ENCODE measurements at regions not wholly inside any gene's neighbourhood (a gene's known extent, or its start where the extent isn't known, plus 50 kb on each side); places are given as distances from the start of the nearest gene placed in this dataset.
"Not testable (repeated sequence)": the region's sequence is repeated elsewhere in the genome, so short reads cannot be mapped to it uniquely, and the experiment has no call there.

DNA sequence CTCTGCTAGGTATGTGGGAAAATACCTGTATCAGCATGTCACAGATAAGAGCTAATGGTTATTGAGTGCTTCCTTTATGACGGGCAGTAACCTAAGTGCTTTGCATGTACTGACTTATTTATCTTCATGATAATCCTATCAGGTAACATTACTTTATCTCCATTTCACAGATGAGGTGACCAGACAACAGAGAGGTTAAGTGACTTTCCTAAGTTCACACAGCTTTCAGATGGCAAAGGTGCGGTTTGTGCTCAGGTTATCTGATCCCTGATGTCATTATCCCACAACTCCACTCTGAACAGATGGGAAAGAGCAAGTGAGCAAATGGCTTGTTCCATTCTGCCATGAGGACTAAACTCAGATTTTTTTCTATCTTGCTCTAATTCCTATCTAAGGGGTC is 217.0 kb upstream of the PODXL start:
- in situ Hi-C loops (cut with MboI; ENCODE audit: low sequenced_read_pairs), result no loop called here
- H3K4me3 ChIP-seq, result no peak overlapping the region

DNA sequence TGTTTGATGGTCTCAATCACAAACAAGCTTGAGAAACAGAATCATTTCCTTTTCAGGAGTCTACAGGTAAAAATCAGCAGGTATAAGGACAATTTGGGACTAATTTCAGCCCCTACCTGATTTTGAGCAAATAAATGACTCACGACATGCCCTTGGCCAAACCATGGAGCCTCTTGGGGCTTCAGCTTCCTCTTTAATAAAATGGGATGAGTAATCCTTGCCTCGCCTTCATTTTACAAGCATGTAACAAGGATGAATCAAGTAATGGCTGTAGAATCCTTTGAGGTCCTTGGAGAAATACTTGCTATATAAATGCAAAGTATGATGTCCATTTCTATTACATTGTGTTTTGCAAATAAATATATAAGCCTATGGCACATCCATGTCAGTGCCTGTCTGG is 212.8 kb upstream of the PODXL start:
- Histone ChIP-seq H3K4me1 (peaks cover 8% of the 10 kb centered on the region), H3K27me3 (ENCODE audit: low read depth) (no peaks in the 10 kb centered on the region), H3K9me3 (no peaks in the 10 kb centered on the region), H3K4me3 (no peak overlapping the region), H3K36me3 (replicated peaks) (no peaks in the 10 kb centered on the region)
- DNase-seq (ENCODE audit: low spot score in 2 of 2), result no peak
- in situ Hi-C loops (cut with MboI; ENCODE audit: low sequenced_read_pairs), result no loop called here

More for the DNA sequence above, 217.0 kb upstream of the PODXL start:
- no peak for DNase-seq (ENCODE audit: low spot score in 2 of 2)
- Histone ChIP-seq H3K9me3 (no peaks in the 10 kb centered on the region), H3K27me3 (ENCODE audit: low read depth) (no peaks in the 10 kb centered on the region), H3K4me1 (peaks cover 9% of the 10 kb centered on the region), H3K36me3 (replicated peaks) (no peaks in the 10 kb centered on the region)

- in situ Hi-C loops (cut with MboI; ENCODE audit: low sequenced_read_pairs), result no loop called here
- no peaks in the 10 kb centered on the region for H3K9me3 ChIP-seq
- H3K4me1 ChIP-seq, result no peaks in the 10 kb centered on the region
- peaks cover 5% of the 10 kb centered on the region for H3K27me3 ChIP-seq (ENCODE audit: low read depth)
- H3K4me3 ChIP-seq, result no peak overlapping the region
- no peak for DNase-seq (ENCODE audit: low spot score in 2 of 2)
- H3K36me3 ChIP-seq (replicated peaks), result no peaks in the 10 kb centered on the region
These were observed 211.2 kb upstream of the PODXL start for GRCh38 chr7:131767591-131767990.

- DNase-seq (ENCODE audit: low spot score in 2 of 2), result no peak
- peaks cover 8% of the 10 kb centered on the region for H3K27me3 ChIP-seq (ENCODE audit: low read depth)
- in situ Hi-C loops (cut with MboI; ENCODE audit: low sequenced_read_pairs), result no loop called here
- H3K4me1 ChIP-seq, result no peaks in the 10 kb centered on the region
- H3K9me3 ChIP-seq, result no peaks in the 10 kb centered on the region
- H3K4me3 ChIP-seq, result no peak overlapping the region
- H3K36me3 ChIP-seq (replicated peaks), result no peaks in the 10 kb centered on the region
These were observed 209.1 kb upstream of the PODXL start for GRCh38 chr7:131765575-131765974.

GRCh38 chr7:131764143-131764775 is 207.8 kb upstream of the PODXL start:
- H3K36me3 ChIP-seq (replicated peaks), result no peaks in the 10 kb centered on the region
- no peak overlapping the region for H3K4me3 ChIP-seq
- DNase-seq (ENCODE audit: low spot score in 2 of 2), result no peak
- H3K27me3 ChIP-seq (ENCODE audit: low read depth), result peaks cover 10% of the 10 kb centered on the region
- H3K9me3 ChIP-seq, result no peaks in the 10 kb centered on the region
- in situ Hi-C loops (cut with MboI; ENCODE audit: low sequenced_read_pairs), result no loop called here
- H3K4me1 ChIP-seq, result no peaks in the 10 kb centered on the region

DNA sequence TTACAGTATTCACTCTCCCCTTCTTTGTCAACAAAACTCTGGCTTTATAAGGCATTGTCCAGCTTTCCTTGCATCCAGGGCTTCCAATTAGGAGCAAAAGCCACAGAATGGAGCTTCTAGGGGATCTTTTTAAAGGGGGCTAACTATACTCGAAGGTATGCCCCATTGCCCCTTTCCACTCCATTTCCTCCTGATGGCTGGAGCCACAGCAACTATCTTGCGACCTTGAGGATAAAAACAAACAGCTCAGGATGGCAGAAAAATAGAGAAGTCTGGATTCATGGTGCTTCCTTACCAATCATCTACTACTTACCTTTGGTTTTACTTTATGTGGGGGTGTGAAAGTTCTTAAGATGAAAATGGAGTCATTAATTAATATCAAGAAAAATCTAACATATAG is 206.3 kb upstream of the PODXL start:
- no peaks in the 10 kb centered on the region for H3K36me3 ChIP-seq (replicated peaks)
- no peaks in the 10 kb centered on the region for H3K9me3 ChIP-seq
- in situ Hi-C loops (cut with MboI; ENCODE audit: low sequenced_read_pairs), result no loop called here
- H3K4me1 ChIP-seq, result no peaks in the 10 kb centered on the region
- no peak overlapping the region for H3K4me3 ChIP-seq
- no peak for DNase-seq (ENCODE audit: low spot score in 2 of 2)
- peaks cover 17% of the 10 kb centered on the region for H3K27me3 ChIP-seq (ENCODE audit: low read depth)

GRCh38 chr7:131755801-131756200 is 199.4 kb upstream of the PODXL start:
- H3K27me3 ChIP-seq (ENCODE audit: low read depth); H3K9me3 ChIP-seq; H3K4me3 ChIP-seq; DNase-seq (ENCODE audit: low spot score in 2 of 2); H3K36me3 ChIP-seq (replicated peaks); in situ Hi-C loops (cut with MboI; ENCODE audit: low sequenced_read_pairs); H3K4me1 ChIP-seq: not testable (repeated sequence)

- in situ Hi-C loops (cut with MboI; ENCODE audit: low sequenced_read_pairs), result no loop called here
- no peaks in the 10 kb centered on the region for H3K36me3 ChIP-seq (replicated peaks)
- H3K4me1 ChIP-seq, result no peaks in the 10 kb centered on the region; the same call in 1 of the 2 replicates
- 0 out of 2 replicates have a peak, but pooled peaks cover 2% of the 10 kb centered on the region for H3K9me3 ChIP-seq
- peak in 1 of 2 experiments; percentile 34 for DNase-seq (ENCODE audit: low spot score in 2 of 2)
- no peak overlapping the region for H3K4me3 ChIP-seq
- peaks cover 2% of the 10 kb centered on the region for H3K27me3 ChIP-seq (ENCODE audit: low read depth)
These were observed 197.3 kb upstream of the PODXL start for GRCh38 chr7:131753620-131754222.

GRCh38 chr7:131747658-131748232 is 191.3 kb upstream of the PODXL start:
- no peak for DNase-seq (ENCODE audit: low spot score in 2 of 2)
- in situ Hi-C loops (cut with MboI; ENCODE audit: low sequenced_read_pairs), result no loop called here
- no peak overlapping the region for H3K4me3 ChIP-seq
- no peaks in the 10 kb centered on the region for H3K36me3 ChIP-seq (replicated peaks)
- no peaks in the 10 kb centered on the region; the same call in 1 of the 2 replicates for H3K27me3 ChIP-seq (ENCODE audit: low read depth)
- H3K4me1 ChIP-seq, result no peaks in the 10 kb centered on the region; the same call in 1 of the 2 replicates
- H3K9me3 ChIP-seq, result no peaks in the 10 kb centered on the region

- Histone ChIP-seq H3K9me3 (no peaks in the 10 kb centered on the region), H3K27me3 (ENCODE audit: low read depth) (no peaks in the 10 kb centered on the region), H3K36me3 (replicated peaks) (no peaks in the 10 kb centered on the region), H3K4me1 (no peaks in the 10 kb centered on the region), H3K4me3 (no peak overlapping the region)
- DNase-seq (ENCODE audit: low spot score in 2 of 2), result peak in 1 of 2 experiments; percentile 68
- in situ Hi-C loops (cut with MboI; ENCODE audit: low sequenced_read_pairs), result no loop called here
These were observed 189.2 kb upstream of the PODXL start for GRCh38 chr7:131745390-131746248.

GRCh38 chr7:131741446-131741845 is 185.0 kb upstream of the PODXL start:
- Histone ChIP-seq H3K9me3 (no peaks in the 10 kb centered on the region), H3K4me3 (no peak overlapping the region), H3K4me1 (no peaks in the 10 kb centered on the region), H3K36me3 (replicated peaks) (no peaks in the 10 kb centered on the region), H3K27me3 (ENCODE audit: low read depth) (no peaks in the 10 kb centered on the region)
- DNase-seq (ENCODE audit: low spot score in 2 of 2), result no peak
- in situ Hi-C loops (cut with MboI; ENCODE audit: low sequenced_read_pairs), result no loop called here

GRCh38 chr7:131737746-131738465 is 181.5 kb upstream of the PODXL start:
- DNase-seq (ENCODE audit: low spot score in 2 of 2), result no peak
- H3K4me1 ChIP-seq, result no peaks in the 10 kb centered on the region
- H3K36me3 ChIP-seq (replicated peaks), result no peaks in the 10 kb centered on the region
- no peaks in the 10 kb centered on the region for H3K9me3 ChIP-seq
- in situ Hi-C loops (cut with MboI; ENCODE audit: low sequenced_read_pairs), result no loop called here
- peaks cover 3% of the 10 kb centered on the region; the same call in 1 of the 2 replicates for H3K27me3 ChIP-seq (ENCODE audit: low read depth)
- no peak overlapping the region for H3K4me3 ChIP-seq

DNA sequence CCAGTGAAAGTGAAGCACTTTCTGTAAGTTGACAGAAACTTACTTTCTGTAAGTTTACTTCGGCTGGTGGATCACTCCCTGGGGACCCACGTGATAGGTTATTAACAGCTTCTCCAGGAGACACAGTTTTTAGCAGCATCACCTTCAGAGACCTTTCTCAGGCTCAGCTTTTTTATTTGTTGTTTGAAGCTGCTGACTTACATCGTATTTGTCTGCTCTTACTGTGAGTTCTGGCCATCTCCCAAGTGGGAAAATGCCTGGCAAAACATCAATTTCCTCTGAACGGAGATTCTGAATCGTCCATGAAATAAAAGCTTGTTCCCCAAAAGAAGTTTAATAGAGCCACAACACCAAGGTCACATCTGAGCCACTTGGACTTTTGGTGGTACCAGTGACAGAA is 178.7 kb upstream of the PODXL start:
- in situ Hi-C loops (cut with MboI; ENCODE audit: low sequenced_read_pairs), result no loop called here
- no peaks in the 10 kb centered on the region for H3K9me3 ChIP-seq
- no peak overlapping the region for H3K4me3 ChIP-seq
- no peak for DNase-seq (ENCODE audit: low spot score in 2 of 2)
- no peaks in the 10 kb centered on the region for H3K36me3 ChIP-seq (replicated peaks)
- peaks cover 3% of the 10 kb centered on the region; the same call in 1 of the 2 replicates for H3K27me3 ChIP-seq (ENCODE audit: low read depth)
- no peaks in the 10 kb centered on the region for H3K4me1 ChIP-seq
